Activated naive CD4-positive, alpha-beta T cell (primary cell): ENCODE measurements at regions not wholly inside any gene's neighbourhood (a gene's known extent, or its start where the extent isn't known, plus 50 kb on each side); places are given as distances from the start of the nearest gene placed in this dataset.

Experiments used
- DNase-seq, 4 experiments: peaks; one replicate each; lab custom pipeline; 2025; lab: John Stamatoyannopoulos, UW

DNA sequence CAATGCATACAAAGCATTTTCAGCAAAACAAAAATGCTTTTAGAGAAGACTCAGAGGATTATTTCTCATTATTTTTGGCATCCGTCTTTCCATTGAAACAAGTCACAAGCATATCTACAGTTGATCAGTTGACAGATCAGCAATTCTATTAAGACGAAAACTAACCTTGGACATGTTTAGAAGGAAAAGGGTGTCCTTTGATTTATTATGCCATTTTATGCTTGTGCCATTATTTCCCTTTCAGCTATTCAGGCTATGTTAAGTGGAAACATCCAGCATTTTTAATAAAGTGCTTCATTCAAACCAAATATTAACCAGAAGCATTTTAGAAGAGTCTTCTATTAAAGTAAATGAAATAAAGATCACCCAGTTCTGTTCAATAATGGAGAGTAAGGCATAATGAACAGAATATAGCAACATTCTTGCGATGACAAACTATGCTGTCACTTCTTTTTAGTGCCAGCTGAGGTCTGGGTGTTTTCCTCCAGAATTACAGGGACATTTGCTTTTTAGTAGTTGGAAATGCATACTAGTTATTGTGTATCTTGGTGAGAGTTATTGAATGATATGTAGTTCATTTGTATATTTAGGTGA, 481.4 kb downstream of the PLA2G4A start:
- no peak for DNase-seq

DNA sequence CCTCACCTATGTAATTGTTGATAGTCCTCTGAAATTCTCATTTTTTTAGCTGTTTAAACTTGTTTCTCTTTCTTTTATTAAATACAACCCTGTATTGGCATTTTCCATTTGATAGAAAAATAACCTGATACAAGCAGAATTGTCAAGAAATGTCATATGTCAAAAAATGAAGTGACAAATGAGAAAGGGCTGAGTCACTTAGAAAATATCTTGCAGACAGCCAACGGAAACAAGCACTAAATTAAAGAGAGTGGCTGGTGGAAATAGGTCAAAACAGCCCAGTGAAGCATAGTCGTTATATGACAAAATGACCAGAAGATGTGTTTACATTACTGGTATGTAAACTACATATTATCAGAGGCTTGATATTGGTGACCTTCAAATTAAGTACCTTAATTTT, 484.4 kb downstream of the PLA2G4A start:
- DNase-seq: no peak

DNA sequence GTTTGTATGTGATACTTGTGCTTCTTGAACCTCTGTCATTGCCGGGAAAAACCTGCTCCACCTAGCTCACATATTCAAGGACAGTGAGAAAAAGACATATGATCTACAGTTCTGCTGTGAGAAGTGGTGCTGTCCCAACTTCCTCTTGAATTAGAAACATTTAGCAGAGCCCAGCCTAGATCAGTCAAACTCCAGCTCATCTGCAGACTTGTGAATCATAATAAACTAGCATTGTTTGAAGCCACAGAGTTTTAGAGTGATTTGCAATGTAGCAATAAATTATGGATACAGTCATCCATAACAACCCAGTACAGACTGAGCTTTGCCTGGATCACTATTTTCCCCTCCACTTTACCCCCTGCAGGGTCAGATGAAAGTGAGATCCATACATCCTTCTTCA, 497.8 kb downstream of the PLA2G4A start:
- no peak for DNase-seq

GRCh38 chr1:187336441-187337168, 507.9 kb downstream of the PLA2G4A start:
- no peak for DNase-seq

DNA sequence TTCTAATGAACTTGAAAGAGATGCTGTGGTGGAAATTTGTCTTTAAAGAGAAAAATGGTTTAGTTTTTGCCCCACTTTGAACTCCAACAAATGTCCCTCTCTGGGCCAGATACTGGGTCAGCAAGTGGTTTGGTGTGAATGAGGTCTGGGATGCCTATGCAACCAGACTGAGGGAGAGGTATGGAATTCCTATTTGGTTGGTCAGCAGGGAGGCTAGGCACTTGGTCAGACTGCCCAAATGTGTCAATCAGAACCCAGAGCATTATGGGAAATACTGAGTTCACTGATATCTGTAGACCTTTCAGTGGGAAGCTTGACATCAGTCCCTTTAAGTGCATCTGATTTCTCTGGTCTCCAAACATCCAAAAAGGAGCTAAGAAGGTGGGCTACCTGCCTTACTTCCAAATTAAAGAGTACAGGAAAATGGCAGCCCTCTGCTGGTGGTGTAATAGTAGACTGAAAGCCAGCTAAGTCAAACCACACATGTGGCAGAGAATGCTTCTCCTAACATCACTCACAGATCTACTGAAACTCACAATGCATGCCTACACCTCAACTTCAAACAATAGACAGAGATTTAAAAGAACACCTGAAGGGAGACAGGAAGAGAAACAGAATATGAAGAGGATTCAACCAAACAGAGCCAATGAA, 510.1 kb downstream of the PLA2G4A start:
- no peak for DNase-seq

GRCh38 chr1:187342495-187342894, 513.7 kb downstream of the PLA2G4A start:
- DNase-seq: no peak

GRCh38 chr1:187374082-187374481, 545.3 kb downstream of the PLA2G4A start:
- no peak for DNase-seq

DNA sequence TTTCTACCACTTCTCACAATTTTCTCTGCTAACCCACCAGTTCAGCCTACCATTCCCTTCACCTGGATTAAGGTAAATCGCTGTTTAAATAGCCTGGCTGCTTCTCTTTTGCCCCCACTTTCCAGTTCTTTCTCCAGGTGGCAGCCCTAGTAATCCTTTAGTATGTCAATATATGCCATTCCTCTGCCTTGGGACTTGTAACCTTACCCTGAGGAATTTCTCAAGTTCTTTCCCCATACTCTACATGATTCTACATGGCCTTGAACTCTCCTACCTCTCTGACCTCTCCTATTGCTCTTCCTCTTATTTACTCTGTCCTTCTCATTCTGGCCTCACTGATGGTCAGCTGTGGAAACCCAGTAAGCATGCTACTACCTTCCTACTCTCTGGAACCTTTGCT, 546.0 kb downstream of the PLA2G4A start:
- DNase-seq: no peak

DNA sequence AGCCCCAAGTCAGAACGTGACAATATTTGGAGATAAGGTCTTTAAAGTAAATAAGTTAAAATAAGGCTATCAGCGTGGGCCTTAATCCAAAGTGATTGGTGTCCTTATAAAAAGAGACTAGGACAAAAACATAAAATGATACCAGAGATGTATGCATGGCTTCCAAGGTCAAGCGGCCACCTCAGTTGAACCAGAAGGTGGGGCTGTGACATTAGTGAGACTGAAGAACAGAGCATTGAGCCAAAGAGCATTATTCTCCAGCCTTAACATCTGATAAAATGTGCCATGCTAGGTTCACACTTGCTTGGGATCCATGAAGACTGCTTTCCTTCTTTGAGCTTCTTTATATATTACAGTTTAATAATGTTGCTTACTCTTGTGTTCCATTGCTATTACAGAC, 554.6 kb downstream of the PLA2G4A start:
- DNase-seq: no peak

DNA sequence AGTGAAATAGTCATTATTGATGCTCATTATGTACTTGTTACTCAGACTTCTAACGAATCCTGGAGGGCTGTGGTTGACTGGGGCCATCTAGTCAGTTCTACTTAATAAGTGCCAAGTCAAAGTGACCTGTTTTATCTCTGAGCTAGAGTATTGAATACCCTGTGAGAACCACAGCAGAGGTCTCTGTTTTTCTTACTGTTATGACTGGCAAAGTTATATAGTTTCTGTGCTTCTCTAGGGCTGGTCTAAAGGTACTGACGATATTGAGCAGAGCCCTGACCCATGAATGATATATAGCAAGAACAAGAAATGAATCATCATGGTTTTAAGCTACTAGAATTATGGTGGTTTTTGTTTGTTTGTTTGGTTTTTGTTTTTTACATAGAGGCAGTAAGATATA, 555.8 kb downstream of the PLA2G4A start:
- DNase-seq: no peak

DNA sequence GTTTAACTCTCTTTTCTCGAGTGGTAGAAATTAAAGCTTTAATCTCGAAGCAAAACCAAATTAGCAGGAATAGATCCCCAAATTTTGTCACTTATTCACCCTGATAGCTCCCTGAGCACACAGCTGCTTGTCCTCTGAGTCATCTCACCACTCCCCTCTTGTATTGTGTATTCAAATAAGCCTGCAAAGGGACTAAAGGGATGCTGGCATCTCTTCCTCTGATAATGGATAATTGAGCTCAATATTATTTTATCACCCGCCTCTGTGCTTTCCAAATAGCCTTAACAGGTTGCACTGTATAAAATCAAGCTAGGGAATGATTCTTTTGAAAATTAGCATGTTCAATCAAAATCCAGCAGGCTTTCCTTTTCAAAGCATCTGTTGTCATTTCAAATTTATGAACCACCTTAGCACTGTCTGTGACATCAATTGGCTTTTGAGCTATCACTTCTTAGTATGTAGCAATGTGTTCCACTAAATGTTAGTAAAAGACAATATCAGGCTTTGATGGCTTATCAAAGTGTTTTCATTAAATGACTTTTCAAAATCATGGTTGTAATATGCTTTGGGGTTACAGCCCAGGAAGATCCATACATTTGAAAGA, 561.6 kb downstream of the PLA2G4A start:
- DNase-seq: no peak

DNA sequence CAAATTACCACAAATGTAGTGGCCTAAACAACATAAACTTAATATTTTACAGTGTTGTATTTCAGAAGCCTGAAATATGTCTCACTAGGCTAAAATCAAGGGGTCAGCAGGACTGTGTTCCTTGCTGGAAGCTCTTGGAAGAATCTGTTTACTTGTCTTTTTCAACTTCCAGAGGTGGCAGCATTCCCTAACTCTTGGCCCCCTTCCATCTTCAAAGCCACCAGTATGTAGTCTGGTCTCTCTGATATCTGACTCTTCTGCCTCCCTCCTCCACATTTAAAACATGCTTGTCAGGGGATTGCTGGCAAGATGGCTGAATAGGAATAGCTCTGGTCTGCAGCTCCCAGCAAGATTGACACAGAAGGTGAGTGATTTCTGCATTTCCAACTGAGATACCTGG, 567.5 kb downstream of the PLA2G4A start:
- no peak for DNase-seq

DNA sequence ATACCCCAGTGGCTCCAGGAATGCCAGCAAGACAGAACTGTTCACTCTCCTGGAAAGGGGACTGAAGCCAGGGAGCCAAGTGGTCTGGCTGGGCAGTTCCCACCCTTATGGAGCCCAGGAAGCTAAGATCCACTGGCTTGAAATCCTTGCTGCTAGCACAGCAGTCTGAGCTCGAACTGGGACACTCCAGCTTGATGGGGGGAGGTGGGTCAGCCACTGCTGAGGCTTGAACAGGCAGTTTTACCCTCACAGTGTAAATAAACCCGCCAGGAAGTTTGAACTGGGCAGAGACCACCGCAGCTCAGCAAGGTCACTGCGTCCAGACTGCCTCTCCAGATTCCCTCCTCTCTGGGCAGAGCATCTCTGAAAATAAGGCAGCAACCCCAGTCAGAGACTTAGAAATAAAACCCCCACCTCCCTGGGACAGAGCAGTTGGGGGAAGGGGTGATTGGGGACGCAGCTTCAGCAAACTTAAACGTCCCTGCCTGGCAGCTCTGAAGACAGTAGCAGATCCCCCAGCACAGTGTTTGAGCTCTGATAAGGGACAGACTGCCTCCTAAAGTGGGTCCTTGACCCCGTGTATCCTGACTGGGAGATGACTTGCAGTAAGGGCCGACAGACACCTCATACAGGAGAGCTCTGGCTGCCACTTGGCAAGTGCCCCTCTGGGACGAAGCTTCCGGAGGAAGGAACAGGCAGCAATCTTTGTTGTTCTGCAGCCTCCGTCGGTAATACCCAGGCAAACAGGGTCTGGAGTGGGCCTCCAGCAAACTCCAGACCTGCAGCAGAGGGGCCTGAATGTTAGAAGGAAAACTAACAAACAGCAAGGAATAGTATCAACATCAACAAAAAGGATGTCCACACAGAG, 568.4 kb downstream of the PLA2G4A start:
- no peak for DNase-seq

GRCh38 chr1:187408212-187409004, 579.7 kb downstream of the PLA2G4A start:
- no peak for DNase-seq

DNA sequence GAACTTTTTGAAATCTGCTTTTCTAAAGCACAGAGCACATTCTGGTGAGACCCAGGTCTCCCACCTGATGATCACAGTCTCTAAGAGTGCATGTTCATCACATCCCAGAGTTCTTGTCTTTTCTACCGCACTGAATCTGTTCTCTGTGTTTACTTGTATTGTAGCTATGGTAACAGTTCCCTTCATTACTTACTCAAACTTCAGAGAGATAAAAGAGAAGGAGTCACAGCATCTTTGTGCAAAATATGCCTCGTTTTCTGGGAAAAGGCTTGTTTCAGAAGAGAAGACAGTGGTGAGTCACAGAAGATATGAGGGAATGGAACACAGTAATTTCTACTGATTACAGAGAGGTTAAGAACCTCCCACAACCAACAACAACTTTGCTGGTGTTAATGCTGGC, 580.6 kb downstream of the PLA2G4A start:
- DNase-seq: no peak

- DNase-seq: no peak
Observed at GRCh38 chr1:187411118-187411517, 582.4 kb downstream of the PLA2G4A start.

- DNase-seq: no peak
Observed at GRCh38 chr1:187413405-187414169, 584.8 kb downstream of the PLA2G4A start.

- DNase-seq: no peak
Observed at GRCh38 chr1:187415065-187415464, 586.3 kb downstream of the PLA2G4A start.

DNA sequence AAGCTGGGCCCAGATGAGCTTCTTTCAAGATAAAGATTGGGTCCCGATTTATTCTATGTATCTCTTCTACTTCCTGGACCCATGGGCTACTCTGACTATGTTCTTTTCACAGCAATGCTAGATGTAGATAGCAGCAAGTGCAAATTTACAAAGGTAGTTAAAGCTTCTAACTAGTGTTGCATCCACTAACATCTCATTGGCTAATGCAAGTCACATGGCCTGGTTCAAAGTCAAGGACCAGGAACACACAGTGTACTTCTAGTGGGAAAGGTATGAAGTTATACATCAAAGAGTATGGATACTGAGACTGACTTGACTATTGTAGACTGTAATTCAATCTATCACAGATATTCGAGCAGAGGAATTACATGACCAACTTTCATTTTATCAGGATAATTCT, 588.8 kb downstream of the PLA2G4A start:
- no peak for DNase-seq

GRCh38 chr1:187433598-187433997, 604.8 kb downstream of the PLA2G4A start:
- DNase-seq: no peak

- no peak for DNase-seq
Observed at GRCh38 chr1:187442603-187443002, 613.9 kb downstream of the PLA2G4A start.
